ENCODE measurements at regions not wholly inside any gene's neighbourhood (a gene's known extent, or its start where the extent isn't known, plus 50 kb on each side); places are given as distances from the start of the nearest gene placed in this dataset.

GRCh38 chr21:19261731-19262376 lies 858.3 kb upstream of the TMPRSS15 start:
- DNase-seq, result no peak

- DNase-seq, result no peak
These were observed 863.1 kb upstream of the TMPRSS15 start for GRCh38 chr21:19266636-19267035.

- no peak for DNase-seq
These were observed 865.1 kb upstream of the TMPRSS15 start for GRCh38 chr21:19268686-19269085.

GRCh38 chr21:19275065-19275464 lies 871.5 kb upstream of the TMPRSS15 start:
- DNase-seq, result no peak

GRCh38 chr21:19276665-19277064 lies 873.1 kb upstream of the TMPRSS15 start:
- DNase-seq, result no peak

- no peak for DNase-seq
These were observed 883.3 kb upstream of the TMPRSS15 start for GRCh38 chr21:19286876-19287275.

- DNase-seq, result no peak
These were observed 886.7 kb upstream of the TMPRSS15 start for GRCh38 chr21:19290328-19290727.

- no peak for DNase-seq
These were observed 916.7 kb upstream of the TMPRSS15 start for GRCh38 chr21:19320291-19320690.

- DNase-seq, result no peak
These were observed 918.1 kb upstream of the TMPRSS15 start for GRCh38 chr21:19321688-19322087.

- no peak for DNase-seq
These were observed 918.8 kb upstream of the TMPRSS15 start for GRCh38 chr21:19322360-19322759.

GRCh38 chr21:19326531-19327319 lies 923.1 kb upstream of the TMPRSS15 start:
- DNase-seq, result no peak

GRCh38 chr21:19328954-19329353 lies 925.4 kb upstream of the TMPRSS15 start:
- DNase-seq, result no peak

GRCh38 chr21:19340303-19340702 lies 936.7 kb upstream of the TMPRSS15 start:
- DNase-seq, result no peak

- no peak for DNase-seq
These were observed 937.4 kb upstream of the TMPRSS15 start for GRCh38 chr21:19340954-19341353.

- no peak for DNase-seq
These were observed 940.1 kb upstream of the TMPRSS15 start for GRCh38 chr21:19343711-19344110.

- DNase-seq, result no peak
These were observed 946.7 kb upstream of the TMPRSS15 start for GRCh38 chr21:19350286-19350685.

- DNase-seq, result no peak
These were observed 949.7 kb upstream of the TMPRSS15 start for GRCh38 chr21:19353256-19353655.

GRCh38 chr21:19368944-19369343 lies 965.4 kb upstream of the TMPRSS15 start:
- DNase-seq, result no peak

- DNase-seq, result no peak
These were observed 988.8 kb upstream of the TMPRSS15 start for GRCh38 chr21:19392390-19392789.

- no peak for DNase-seq
These were observed 996.7 kb upstream of the TMPRSS15 start for GRCh38 chr21:19400223-19400770.

- no peak for DNase-seq
These were observed 999.3 kb upstream of the TMPRSS15 start for GRCh38 chr21:19402870-19403269.

GRCh38 chr21:19405326-19405725 lies 1001.7 kb upstream of the TMPRSS15 start:
- no peak for DNase-seq

GRCh38 chr21:19420565-19420964 lies 1017.0 kb upstream of the TMPRSS15 start:
- DNase-seq, result no peak

GRCh38 chr21:19433623-19434022 lies 1030.0 kb upstream of the TMPRSS15 start:
- DNase-seq, result no peak
